D341Med (cell line): ENCODE measurements at regions not wholly inside any gene's neighbourhood (a gene's known extent, or its start where the extent isn't known, plus 50 kb on each side); places are given as distances from the start of the nearest gene placed in this dataset.

Experiments used
- DNase-seq: peaks from one replicate; pipeline ENCODE4 v3.0.0; 2012; ENCODE audit warnings: low spot score

- DNase-seq, result peak; percentile 67
These were observed 384.8 kb upstream of the SEMA6D start for GRCh38 chr15:47332481-47332880.

- no peak for DNase-seq
These were observed 383.6 kb upstream of the SEMA6D start for GRCh38 chr15:47333734-47334133.

DNA sequence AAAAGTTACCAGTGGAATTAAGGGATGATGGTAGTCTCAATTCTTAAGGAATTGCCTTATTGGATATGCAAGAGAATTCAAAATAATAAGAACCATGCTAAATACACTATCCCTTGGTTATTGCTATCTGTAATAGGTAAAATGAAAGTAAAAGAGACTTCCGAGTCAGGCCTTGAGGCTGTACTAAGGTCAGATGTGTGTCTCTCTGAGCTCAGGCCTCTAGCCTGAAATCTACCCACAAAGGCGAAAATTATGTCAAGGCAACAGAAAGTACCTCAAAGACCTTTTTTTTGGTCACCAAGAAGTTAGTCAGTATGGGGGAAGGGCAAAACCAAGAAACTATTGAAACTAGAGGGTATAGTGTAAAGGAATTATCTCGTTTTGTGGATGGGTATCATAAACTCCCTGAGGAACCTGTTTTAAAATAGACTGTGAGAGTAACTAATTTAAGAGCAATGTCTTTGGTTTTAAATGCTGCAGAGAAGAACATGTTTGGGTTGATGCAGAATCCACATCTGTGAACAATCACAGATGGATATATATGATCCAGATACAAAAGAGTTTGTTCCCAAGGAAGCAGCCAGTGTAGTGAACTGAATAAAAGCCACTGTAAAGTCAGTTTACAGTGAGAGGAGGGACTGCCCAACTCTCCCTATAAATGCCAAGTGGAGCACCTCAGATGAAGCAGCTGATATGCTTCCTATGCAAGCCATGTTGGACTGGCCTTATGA, 382.3 kb upstream of the SEMA6D start:
- no peak for DNase-seq

GRCh38 chr15:47337106-47337505, 380.2 kb upstream of the SEMA6D start:
- DNase-seq, result no peak

- no peak for DNase-seq
These were observed 379.5 kb upstream of the SEMA6D start for GRCh38 chr15:47337836-47338235.

DNA sequence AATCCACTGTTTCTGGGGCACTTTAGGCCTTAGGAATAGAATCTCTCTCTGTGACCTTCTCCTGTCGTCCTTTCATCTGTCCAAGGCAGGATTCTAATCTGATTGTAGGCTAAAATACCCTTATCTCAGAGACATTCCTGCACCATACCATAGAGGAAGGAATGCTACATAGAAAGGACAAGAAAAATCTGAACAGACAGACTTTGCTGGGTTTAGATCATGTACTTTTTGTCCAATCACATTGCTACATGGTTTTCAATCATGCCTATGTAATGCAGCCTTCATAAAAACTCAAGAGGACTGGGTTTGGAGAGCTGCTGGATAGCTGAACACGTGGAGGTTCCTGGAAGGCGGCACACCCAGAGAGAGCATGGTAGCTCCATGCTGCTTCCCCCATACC, 378.5 kb upstream of the SEMA6D start:
- DNase-seq, result no peak

DNA sequence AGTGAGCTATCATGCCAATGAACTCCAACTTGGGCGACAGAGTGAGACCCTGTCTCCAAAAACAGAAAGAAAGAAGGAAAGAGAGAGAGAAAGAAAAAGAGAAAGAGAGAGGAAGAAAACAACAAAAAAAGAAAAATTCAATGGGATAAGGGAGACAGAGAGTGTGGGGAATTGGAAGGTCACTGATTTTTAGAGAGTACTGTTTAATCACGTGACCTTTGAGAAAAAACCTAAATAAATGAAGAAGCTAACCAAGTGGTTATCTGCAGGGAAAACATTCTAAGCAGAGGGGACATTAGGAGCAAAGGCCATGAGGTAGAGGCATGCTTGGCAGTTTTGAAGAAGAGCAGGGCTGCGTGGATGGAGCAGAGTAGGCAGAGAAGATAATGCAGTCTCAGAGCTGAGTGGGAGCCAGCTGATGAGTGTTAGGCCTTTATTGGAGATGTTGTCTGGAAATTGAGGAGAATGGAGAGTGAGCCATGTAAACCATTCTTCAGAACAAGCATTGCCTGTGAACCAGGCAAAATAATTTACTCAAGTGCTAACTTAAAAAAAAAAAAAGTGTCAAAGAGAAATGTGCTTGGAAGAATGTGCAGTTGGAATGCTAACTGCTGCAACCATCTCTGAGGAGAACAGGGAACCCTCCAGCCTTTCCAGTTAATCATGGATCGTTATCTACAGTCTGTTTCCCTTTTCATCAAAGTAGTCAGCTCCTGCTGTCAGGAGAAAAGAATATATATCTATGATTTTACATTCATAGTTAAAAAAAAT, 377.3 kb upstream of the SEMA6D start:
- no peak for DNase-seq

DNA sequence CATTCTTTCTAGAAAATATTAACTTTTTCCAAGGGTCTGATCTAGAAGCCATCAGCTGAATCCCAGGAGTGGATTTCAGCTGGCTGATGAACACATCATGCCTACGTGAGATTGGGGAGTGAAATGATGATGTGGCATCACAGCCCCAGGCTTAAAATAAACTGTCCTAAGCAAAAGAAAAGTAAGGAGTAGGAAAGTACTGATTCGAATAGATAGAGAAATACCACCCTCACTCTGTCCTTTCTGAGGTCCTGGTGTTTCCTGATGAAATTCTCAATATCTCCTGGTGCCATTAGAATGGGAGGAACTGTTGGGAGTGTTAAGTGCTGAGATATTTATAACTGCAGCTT, 376.8 kb upstream of the SEMA6D start:
- DNase-seq, result no peak

GRCh38 chr15:47349179-47349578, 368.1 kb upstream of the SEMA6D start:
- no peak for DNase-seq

DNA sequence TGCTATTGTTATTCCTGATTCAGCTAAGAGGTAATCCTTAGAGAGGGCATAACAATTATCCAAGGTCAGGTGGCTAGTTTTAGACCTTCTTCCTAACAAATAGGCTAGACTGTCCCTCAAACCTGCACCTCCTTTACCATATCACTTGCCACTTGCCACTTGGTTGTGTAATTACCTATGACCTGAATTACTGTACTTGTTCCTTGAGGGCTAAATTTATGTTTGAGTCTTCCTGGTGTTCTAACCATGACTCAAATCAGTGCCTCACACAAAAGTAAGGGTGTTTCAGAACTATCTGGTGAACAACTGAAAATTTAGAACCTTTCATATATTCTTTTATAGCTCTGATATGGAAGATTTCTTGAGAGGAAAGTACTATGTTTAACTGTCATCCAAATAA, 365.8 kb upstream of the SEMA6D start:
- DNase-seq, result no peak

- no peak for DNase-seq
These were observed 365.1 kb upstream of the SEMA6D start for GRCh38 chr15:47352217-47352616.

DNA sequence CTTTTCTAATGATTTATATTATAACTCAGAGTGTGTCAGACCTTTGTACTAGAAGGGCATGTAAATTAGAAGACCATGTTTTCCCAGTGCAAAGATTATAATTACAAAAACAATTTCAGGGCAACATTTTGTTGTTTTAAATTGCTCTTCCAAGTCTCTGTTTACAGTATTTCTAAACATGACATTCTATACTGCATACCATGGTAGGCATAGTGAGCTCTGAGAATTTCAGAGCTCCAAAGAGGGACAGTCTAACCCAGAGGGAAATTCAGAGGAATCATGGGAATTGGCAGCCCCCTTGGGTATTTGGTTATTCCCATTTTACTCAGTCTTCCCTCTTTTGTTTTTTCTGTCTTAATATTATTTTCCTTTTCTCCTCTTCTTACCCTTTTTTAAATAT, 361.5 kb upstream of the SEMA6D start:
- no peak for DNase-seq

DNA sequence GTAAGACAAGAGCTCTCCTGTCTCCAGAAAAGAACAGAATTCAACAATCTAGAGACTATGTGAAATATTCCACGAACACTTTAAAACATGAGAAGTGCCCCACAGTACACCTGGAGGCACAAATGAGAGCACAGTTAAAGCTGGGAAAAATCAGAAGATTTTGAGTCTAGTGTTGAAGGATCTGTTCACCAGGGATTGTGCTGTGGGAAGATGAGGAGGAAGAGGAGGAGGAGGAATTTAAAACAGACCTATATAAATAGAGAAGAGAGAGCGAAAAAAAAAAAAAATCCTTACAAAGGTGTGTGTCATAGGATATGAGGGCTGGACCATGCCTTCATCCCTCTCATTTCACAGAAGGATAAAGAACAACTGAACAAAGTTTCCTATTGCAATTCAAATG, 361.0 kb upstream of the SEMA6D start:
- DNase-seq, result no peak

DNA sequence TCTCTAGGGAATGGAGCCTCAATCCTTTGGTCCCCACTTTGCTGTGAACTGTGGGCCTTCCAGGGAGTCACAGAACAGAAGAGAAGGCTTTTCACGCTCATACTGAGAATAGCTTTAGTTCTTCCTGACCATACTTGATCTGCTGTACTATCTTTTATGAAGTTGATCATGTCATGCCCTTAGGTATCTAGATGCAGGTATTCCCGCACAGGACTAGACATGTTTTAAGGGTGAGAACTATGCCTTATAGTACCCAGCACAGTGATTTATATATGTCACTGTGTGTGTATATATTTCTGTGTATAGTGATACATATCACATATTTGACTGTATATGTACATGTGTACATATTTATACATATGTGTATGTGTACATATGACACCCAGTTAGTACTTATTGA, 358.4 kb upstream of the SEMA6D start:
- DNase-seq, result no peak

DNA sequence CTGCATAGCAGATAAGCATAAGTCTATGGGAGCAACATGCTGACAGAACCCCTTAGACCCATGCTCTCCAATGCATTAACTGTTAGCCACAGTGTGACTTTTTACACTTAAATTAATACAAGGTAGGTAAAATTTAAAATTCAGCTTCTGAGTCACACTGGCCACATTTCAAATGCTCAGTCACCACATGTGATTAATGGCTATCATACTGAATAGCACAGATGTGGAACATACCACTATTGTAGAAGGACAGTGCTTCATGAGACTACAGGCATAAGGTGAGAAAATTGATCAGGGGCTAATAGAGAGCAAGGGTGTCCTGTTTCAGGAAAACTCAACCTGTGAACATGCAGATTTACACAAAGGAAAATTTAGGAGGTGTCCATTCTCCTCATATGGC, 357.0 kb upstream of the SEMA6D start:
- DNase-seq, result no peak

DNA sequence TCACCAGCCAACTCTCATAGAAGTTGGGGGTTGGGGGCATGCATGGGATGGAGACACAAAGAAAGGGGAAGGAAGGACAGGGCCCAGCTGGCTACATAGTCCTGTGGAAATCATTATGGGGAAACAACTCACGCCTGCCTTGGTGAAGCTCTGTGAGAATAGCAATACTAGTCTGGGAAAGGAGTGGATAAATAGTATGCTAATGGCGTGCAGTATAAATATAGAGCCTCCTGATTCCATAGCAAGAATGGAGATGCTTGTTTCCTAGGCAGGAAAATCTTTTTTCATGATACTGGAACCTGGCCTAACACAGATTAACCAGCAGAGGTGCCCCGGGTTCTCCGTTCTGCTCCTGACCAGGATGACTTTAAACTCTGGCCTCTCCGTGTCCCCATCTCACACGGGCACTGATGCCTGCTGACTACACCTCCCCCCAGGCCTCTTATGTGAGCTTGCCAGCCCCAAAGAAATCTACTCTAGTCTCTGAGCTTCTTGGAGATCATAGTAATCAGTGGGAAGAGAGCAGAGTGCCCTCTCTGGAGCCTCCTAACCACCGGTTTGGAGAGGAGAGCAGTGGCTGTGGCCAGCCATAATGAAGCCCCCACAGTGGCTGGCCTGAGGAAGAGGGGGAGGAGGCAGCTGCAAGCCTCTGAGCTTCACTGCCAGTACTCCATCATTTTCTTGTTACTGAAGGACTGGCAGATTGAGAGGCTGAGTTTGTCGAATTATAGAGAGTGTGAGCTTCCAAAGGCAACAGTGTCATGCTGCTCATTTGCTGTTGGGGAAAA, 355.0 kb upstream of the SEMA6D start:
- no peak for DNase-seq

- no peak for DNase-seq
These were observed 353.7 kb upstream of the SEMA6D start for GRCh38 chr15:47363653-47364052.

DNA sequence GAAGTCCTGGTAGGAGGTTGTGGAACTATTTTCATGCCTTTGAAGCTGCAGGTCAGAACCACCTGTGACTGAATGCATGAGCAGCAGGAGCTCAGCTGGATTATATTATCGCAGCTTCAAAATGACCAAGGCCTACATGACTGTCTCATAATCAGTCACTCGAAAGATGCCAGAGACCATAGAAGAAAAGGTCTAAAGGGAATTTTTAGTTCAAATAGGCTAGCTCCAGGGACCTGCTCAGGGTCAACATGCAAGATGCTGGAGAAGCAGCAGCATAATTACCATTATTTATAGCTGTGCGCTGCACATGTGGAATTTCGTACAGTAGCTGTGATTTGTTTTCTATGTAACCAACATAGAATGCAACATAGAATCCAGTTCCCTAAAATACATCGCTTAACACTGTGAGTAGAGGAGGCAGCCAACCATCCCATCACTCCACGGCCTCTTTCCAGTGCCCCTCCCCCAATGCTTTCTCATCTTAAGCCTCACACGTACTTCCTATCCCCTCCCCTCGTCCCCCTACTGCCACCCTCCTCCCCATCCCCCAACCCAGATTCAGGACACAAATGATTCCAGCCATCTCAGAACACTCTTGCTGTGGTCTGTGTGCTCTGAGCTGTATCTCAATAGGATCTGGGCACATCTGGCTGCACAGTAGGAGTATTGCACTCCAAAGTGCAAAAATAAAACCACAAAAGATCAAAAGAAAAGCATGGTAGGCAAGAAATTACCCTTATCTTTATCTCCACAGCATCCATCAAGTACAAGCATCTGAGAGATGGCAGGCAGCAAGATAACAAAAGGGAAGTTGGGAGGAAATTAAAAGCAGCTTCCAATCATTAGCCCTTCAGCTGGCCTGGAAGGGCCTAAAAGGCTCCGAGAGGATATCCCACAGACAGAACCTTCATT, 352.8 kb upstream of the SEMA6D start:
- DNase-seq, result no peak

DNA sequence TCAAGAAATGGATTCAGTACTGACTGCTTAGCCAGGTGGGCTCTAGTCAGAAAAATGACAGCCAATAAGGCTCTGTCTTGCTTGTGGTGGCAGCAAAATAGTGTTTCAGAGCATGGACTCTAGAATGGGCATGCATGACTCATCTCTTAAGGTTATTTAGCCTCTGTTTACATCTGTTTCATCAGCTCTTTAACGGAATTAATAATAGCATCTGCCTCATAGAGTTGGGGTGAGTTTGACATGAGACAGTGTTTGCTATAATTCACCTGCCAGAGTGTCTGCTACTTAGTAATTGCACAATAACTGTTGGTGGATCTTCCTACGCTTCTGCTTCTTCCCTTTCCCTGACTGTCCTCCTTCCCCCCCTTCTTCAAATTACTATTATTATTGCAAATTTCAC, 350.4 kb upstream of the SEMA6D start:
- no peak for DNase-seq

GRCh38 chr15:47367726-47368390, 349.4 kb upstream of the SEMA6D start:
- DNase-seq, result no peak

DNA sequence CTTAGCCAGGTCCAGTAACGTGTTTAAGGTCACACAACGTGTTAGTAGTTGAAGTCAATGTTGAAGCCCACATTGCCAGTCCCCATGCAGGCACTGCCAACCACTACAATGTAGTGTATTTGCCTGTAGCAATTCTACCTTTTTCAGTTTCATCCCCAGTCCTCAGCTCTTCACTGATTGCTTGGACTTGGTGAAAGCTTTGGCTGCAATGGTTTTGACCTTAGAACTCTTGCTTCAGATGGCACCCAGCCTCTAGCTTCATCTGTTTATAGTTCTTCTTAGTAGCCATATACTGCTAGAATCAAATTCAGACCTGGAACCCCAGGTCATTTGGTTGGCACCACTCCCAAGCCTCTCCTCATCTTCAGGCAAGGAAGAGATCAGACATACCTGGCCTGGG, 345.4 kb upstream of the SEMA6D start:
- DNase-seq, result no peak
